Anterior cingulate cortex (tissue), 58 donors: ENCODE measurements at regions not wholly inside any gene's neighbourhood (a gene's known extent, or its start where the extent isn't known, plus 50 kb on each side); places are given as distances from the start of the nearest gene placed in this dataset.

ENCODE experiments used
- DNase-seq, 58 donors: peaks; one replicate each; lab custom pipeline; 2025; lab: John Stamatoyannopoulos, UW

- DNase-seq, result no peak
Measured at GRCh38 chr1:219367496-219367895, 193.8 kb downstream of the LYPLAL1 start.

GRCh38 chr1:219365451-219365850 is 191.8 kb downstream of the LYPLAL1 start:
- no peak for DNase-seq

- DNase-seq, result no peak
Measured at GRCh38 chr1:219362702-219363101, 189.0 kb downstream of the LYPLAL1 start.

- no peak for DNase-seq
Measured at GRCh38 chr1:219359126-219359525, 185.4 kb downstream of the LYPLAL1 start.

- DNase-seq, result no peak
Measured at GRCh38 chr1:219358080-219358479, 184.4 kb downstream of the LYPLAL1 start.

GRCh38 chr1:219354962-219355361 is 181.3 kb downstream of the LYPLAL1 start:
- no peak for DNase-seq

- DNase-seq, result no peak
Measured at GRCh38 chr1:219352961-219353651, 179.4 kb downstream of the LYPLAL1 start.

- no peak for DNase-seq
Measured at GRCh38 chr1:219350172-219350931, 176.7 kb downstream of the LYPLAL1 start.

GRCh38 chr1:219347921-219348391 is 174.3 kb downstream of the LYPLAL1 start:
- peak in 3 of 58 donors; percentile 1 to 4 (median 3) for DNase-seq

- no peak for DNase-seq
Measured at GRCh38 chr1:219347376-219347775, 173.7 kb downstream of the LYPLAL1 start.

GRCh38 chr1:219345953-219346352 is 172.3 kb downstream of the LYPLAL1 start:
- DNase-seq, result no peak

GRCh38 chr1:219342836-219343235 is 169.2 kb downstream of the LYPLAL1 start:
- no peak for DNase-seq

- no peak for DNase-seq
Measured at GRCh38 chr1:219340796-219341195, 167.1 kb downstream of the LYPLAL1 start.

- no peak for DNase-seq
Measured at GRCh38 chr1:219339466-219339865, 165.8 kb downstream of the LYPLAL1 start.

GRCh38 chr1:219337588-219337987 is 163.9 kb downstream of the LYPLAL1 start:
- DNase-seq, result no peak

- no peak for DNase-seq
Measured at GRCh38 chr1:219333626-219334025, 159.9 kb downstream of the LYPLAL1 start.

- no peak for DNase-seq
Measured at GRCh38 chr1:219331424-219331823, 157.7 kb downstream of the LYPLAL1 start.

GRCh38 chr1:219330669-219331068 is 157.0 kb downstream of the LYPLAL1 start:
- DNase-seq, result no peak

GRCh38 chr1:219330001-219330400 is 156.3 kb downstream of the LYPLAL1 start:
- no peak for DNase-seq

- DNase-seq, result no peak
Measured at GRCh38 chr1:219329578-219329977, 155.9 kb downstream of the LYPLAL1 start.

GRCh38 chr1:219326843-219327242 is 153.2 kb downstream of the LYPLAL1 start:
- DNase-seq, result no peak

- no peak for DNase-seq
Measured at GRCh38 chr1:219325368-219325742, 151.7 kb downstream of the LYPLAL1 start.
